ENCODE measurements at regions not wholly inside any gene's neighbourhood (a gene's known extent, or its start where the extent isn't known, plus 50 kb on each side); places are given as distances from the start of the nearest gene placed in this dataset.

DNA sequence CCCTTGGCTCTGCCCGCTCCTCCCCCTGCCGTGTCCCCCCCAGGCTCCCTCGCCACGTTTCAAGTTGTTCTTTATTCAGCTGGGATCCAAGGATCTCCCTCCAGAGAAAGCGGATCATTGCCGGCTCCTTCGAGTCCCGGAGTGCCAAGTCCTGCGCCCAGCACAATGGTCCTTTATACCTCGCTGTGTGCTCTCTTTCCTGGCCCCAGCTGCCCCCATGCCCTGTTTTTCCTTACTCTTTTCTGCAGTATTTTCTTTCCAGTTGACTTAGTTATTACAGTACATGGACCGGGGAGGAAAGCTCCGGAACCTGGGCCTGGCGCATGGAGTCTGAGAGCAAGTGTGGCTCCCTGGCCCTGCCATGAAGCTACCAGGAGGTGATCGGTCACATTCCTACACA lies 88.1 kb upstream of the KMT2C start:
- H3K4me3 ChIP-seq (ENCODE audit: low read length), result no peak overlapping the region
- TF ChIP-seq EZH2 (optimal IDR thresholded peaks at IDR 0.05; ENCODE audit: low read depth, low read length), result no peak
- TF ChIP-seq, protein P1, sequence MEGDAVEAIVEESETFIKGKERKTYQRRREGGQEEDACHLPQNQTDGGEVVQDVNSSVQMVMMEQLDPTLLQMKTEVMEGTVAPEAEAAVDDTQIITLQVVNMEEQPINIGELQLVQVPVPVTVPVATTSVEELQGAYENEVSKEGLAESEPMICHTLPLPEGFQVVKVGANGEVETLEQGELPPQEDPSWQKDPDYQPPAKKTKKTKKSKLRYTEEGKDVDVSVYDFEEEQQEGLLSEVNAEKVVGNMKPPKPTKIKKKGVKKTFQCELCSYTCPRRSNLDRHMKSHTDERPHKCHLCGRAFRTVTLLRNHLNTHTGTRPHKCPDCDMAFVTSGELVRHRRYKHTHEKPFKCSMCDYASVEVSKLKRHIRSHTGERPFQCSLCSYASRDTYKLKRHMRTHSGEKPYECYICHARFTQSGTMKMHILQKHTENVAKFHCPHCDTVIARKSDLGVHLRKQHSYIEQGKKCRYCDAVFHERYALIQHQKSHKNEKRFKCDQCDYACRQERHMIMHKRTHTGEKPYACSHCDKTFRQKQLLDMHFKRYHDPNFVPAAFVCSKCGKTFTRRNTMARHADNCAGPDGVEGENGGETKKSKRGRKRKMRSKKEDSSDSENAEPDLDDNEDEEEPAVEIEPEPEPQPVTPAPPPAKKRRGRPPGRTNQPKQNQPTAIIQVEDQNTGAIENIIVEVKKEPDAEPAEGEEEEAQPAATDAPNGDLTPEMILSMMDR (IDR thresholded peaks at IDR 0.05; ENCODE audit: low read length), result no peak
- no peak for TF ChIP-seq EZH2phosphoT487 (IDR thresholded peaks at IDR 0.05; ENCODE audit: low read length)
- no peak overlapping the region for H3K4me2 ChIP-seq (ENCODE audit: low read depth, low read length)
- DNase-seq, result no peak
- no peaks in the 10 kb centered on the region for H3K9me2 ChIP-seq (replicated peaks; ENCODE audit: insufficient read depth, low read length)
- H3K27me3 ChIP-seq (replicated peaks; ENCODE audit: insufficient read depth, low read length), result no peaks in the 10 kb centered on the region
- H3K9ac ChIP-seq (ENCODE audit: low read length), result no peak overlapping the region
- no peaks in the 10 kb centered on the region for H3F3A ChIP-seq (ENCODE audit: insufficient read depth, low read length)
- H3K79me2 ChIP-seq (ENCODE audit: low read length), result no peaks in the 10 kb centered on the region
- H3K36me3 ChIP-seq (replicated peaks; ENCODE audit: insufficient read depth, low read length), result no peaks in the 10 kb centered on the region
- no peaks in the 10 kb centered on the region for H4K20me1 ChIP-seq (ENCODE audit: insufficient read depth, low read length)
- H3K4me1 ChIP-seq (ENCODE audit: low read length), result peaks cover 9% of the 10 kb centered on the region; the same call in 1 of the 2 replicates
- no peaks in the 10 kb centered on the region for H3K9me3 ChIP-seq (replicated peaks; ENCODE audit: insufficient read depth, low read length)
- no peak overlapping the region for H2AFZ ChIP-seq (ENCODE audit: low read length)
- no peak overlapping the region for H3K27ac ChIP-seq (ENCODE audit: low read length)

DNA sequence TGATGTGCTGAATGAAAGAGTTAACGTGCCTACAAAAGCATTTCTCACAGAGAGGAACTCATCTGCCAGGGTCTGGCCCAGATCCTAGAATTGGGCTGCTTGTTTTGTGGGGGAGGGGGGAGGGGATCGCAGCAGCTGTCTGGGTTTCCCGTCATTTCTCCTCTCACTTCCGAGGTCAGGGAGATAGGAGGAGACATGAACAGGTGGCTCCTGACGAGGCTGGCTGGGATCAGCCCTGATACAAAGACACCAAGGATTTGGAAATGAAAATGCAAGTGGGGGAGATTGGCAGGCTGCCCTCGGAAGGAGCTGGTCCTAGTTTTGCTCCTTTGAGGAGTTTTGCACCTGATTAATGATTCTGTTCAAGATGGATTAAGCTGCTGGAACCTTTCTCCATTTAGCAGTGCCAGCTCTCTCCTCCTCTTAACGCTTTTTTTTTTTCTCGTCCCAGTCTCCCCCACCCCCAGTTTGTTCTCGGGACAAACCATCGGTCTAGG lies 86.8 kb upstream of the KMT2C start:
- TF ChIP-seq EZH2 (optimal IDR thresholded peaks at IDR 0.05; ENCODE audit: low read depth, low read length) (no peak), EZH2phosphoT487 (IDR thresholded peaks at IDR 0.05; ENCODE audit: low read length) (no peak)
- TF ChIP-seq, protein P1 (IDR thresholded peaks at IDR 0.05; ENCODE audit: low read length), result no peak
- H4K20me1 ChIP-seq (ENCODE audit: insufficient read depth, low read length), result no peaks in the 10 kb centered on the region
- H3K79me2 ChIP-seq (ENCODE audit: low read length), result no peaks in the 10 kb centered on the region
- H3K4me3 ChIP-seq (ENCODE audit: low read length), result no peak overlapping the region
- H3K9me3 ChIP-seq (replicated peaks; ENCODE audit: insufficient read depth, low read length), result no peaks in the 10 kb centered on the region
- H3K4me2 ChIP-seq (ENCODE audit: low read depth, low read length), result no peak overlapping the region
- no peak overlapping the region for H2AFZ ChIP-seq (ENCODE audit: low read length)
- H3K4me1 ChIP-seq (ENCODE audit: low read length), result peaks cover 10% of the 10 kb centered on the region; the same call in 1 of the 2 replicates
- DNase-seq, result no peak
- H3K36me3 ChIP-seq (replicated peaks; ENCODE audit: insufficient read depth, low read length), result no peaks in the 10 kb centered on the region
- no peaks in the 10 kb centered on the region for H3K27me3 ChIP-seq (replicated peaks; ENCODE audit: insufficient read depth, low read length)
- H3F3A ChIP-seq (ENCODE audit: insufficient read depth, low read length), result no peaks in the 10 kb centered on the region
- H3K9ac ChIP-seq (ENCODE audit: low read length), result no peak overlapping the region
- H3K27ac ChIP-seq (ENCODE audit: low read length), result no peak overlapping the region
- no peaks in the 10 kb centered on the region for H3K9me2 ChIP-seq (replicated peaks; ENCODE audit: insufficient read depth, low read length)

DNA sequence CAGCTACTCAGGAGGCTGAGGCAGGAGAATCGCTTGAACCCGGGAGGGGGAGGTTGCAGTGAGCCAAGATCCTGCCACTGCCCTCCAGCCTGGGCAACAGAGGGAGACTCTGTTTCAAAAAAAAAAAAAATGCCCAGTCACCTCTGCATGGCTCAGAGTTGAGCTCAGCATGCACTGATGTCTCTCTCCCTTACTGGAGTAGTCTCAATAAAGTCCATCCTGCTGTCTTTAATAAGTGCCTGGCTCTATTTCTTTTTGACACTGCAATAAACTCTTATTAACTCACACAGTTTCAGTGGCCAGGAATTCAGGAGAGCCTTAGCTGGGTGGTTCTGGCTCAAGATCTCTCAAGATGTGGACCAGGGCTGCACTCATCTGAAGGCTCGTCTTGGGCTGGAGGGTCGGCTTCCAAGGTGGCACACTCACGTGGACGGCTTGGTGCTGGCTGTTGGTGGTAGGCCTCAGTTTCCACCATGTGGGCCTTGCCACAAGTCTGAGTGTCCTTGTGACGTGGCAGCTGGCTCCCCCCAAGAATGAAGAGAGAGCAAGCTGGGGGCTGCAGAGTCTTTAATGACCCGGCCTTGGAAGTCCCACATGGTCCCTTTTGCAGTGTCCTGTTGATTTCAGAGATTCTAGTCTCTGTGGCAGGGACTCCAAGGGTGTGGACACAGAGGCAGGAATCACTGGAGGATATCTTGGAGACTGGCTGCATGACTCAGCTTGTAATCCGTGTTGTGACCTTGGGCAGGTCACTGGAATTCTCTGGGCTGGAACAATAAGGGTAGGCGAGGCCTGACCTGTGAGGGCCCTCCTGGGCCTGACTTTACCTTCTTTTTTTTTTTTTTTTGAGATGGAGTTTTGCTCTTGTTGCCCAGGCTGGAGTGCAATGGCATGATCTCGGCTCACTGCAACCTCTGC lies 85.9 kb upstream of the KMT2C start:
- Histone ChIP-seq H3K79me2 (ENCODE audit: low read length) (no peaks in the 10 kb centered on the region), H3K4me3 (ENCODE audit: low read length) (no peak overlapping the region), H2AFZ (ENCODE audit: low read length) (no peak overlapping the region), H3K4me1 (ENCODE audit: low read length) (peaks cover 10% of the 10 kb centered on the region; the same call in 1 of the 2 replicates), H3K36me3 (replicated peaks; ENCODE audit: insufficient read depth, low read length) (no peaks in the 10 kb centered on the region), H3K9ac (ENCODE audit: low read length) (no peak overlapping the region), H3K9me3 (replicated peaks; ENCODE audit: insufficient read depth, low read length) (no peaks in the 10 kb centered on the region), H3K27me3 (replicated peaks; ENCODE audit: insufficient read depth, low read length) (no peaks in the 10 kb centered on the region), H3F3A (ENCODE audit: insufficient read depth, low read length) (no peaks in the 10 kb centered on the region), H3K9me2 (replicated peaks; ENCODE audit: insufficient read depth, low read length) (no peaks in the 10 kb centered on the region), H4K20me1 (ENCODE audit: insufficient read depth, low read length) (no peaks in the 10 kb centered on the region), H3K27ac (ENCODE audit: low read length) (no peak overlapping the region), H3K4me2 (ENCODE audit: low read depth, low read length) (no peak overlapping the region)
- DNase-seq, result no peak
- no peak for TF ChIP-seq EZH2 (optimal IDR thresholded peaks at IDR 0.05; ENCODE audit: low read depth, low read length)
- no peak for TF ChIP-seq EZH2phosphoT487 (IDR thresholded peaks at IDR 0.05; ENCODE audit: low read length)
- TF ChIP-seq, protein P1 (IDR thresholded peaks at IDR 0.05; ENCODE audit: low read length), result no peak

Data from MM.1S (cell line).